ENCODE measurements at regions not wholly inside any gene's neighbourhood (a gene's known extent, or its start where the extent isn't known, plus 50 kb on each side); places are given as distances from the start of the nearest gene placed in this dataset.

DNA sequence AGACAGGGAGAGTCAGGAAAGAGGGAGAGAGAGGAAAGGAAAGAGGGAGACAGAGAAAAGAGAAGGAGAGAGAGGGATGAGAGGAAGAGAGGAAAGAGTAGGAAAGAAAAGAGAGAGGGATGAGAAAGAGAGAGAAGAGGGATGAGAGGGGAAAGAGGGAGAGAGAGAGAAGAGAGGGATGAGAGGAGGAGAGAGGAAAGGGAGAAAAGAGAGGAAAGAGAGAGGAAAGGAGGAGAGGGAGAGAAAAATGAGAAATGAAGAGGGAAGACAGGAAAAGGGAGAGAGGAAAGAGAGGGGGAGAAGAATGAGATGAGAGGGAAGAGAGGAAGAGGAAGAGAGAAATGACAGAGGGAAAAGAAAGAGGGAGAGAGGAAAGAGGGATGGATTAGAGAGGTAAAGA, 207.0 kb upstream of the SKOR2 start:
- Histone ChIP-seq H3K27me3 (replicated peaks in 1 of 2; ENCODE audit: control insufficient read depth in 2 of 2, extremely low read depth in 1 of 2, insufficient read depth in 2 of 2, low read length in 1 of 2) (peaks cover 0 to 2% of the 10 kb centered on the region in 2 experiments), H3K27ac (ENCODE audit: low read length) (no peak overlapping the region), H3K4me3 (ENCODE audit: control insufficient read depth in 1 of 2, extremely low read depth in 1 of 2, low read length in 1 of 2) (no peak overlapping the region), H3K4me1 (ENCODE audit: control insufficient read depth in 1 of 2, extremely low read depth in 1 of 2, insufficient read depth in 2 of 2, low read length in 2 of 2) (no peaks in the 10 kb centered on the region), H3K9me3 (no peaks in the 10 kb centered on the region), H3K36me3 (ENCODE audit: control insufficient read depth in 2 of 2, extremely low read depth in 1 of 2, insufficient read depth in 1 of 2, low read length in 1 of 2) (no peaks in the 10 kb centered on the region)
- ATAC-seq (replicated peaks in 1 of 4) (no peak), DNase-seq (no peak)
- Mint-ChIP-seq H3K27ac (no peak overlapping the region), H3K36me3 (no peaks in the 10 kb centered on the region), H3K4me3 (no peak overlapping the region), H3K27me3 (peaks cover 6 to 14% of the 10 kb centered on the region in 2 donors), H3K9me3 (no peaks in the 10 kb centered on the region), H3K4me1 (no peaks in the 10 kb centered on the region)
- CTCF ChIA-PET, result no interaction called here
- POLR2A ChIA-PET, result no interaction called here

- H3K4me3 Mint-ChIP-seq, result no peak overlapping the region
Measured at GRCh38 chr18:47457614-47458013, 206.2 kb upstream of the SKOR2 start.

DNA sequence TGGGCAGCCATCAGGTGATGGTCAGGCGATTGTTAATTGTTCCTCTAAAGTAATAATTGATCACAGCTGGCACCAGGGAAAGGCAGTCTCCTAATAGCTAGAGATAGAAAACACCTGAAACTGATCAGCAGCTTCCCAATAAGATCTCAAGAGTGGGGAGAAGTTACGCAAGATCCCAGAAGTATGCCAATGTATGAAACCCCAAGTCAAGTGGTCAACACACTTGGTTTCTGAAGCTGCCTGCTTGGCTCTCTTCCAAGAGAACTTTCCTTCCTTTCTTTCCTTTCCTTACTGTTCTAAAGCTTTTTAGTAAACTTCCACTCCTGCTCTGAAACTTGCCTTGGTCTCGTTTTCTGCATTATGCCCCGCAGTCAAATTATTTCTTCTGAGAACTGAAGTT, 201.6 kb upstream of the SKOR2 start:
- ATAC-seq (replicated peaks in 1 of 4), result no peak
- no peak for DNase-seq
- Histone ChIP-seq H3K9me3 (no peaks in the 10 kb centered on the region), H3K4me1 (ENCODE audit: control insufficient read depth in 1 of 2, extremely low read depth in 1 of 2, insufficient read depth in 2 of 2, low read length in 2 of 2) (no peaks in the 10 kb centered on the region), H3K27me3 (replicated peaks in 1 of 2; ENCODE audit: control insufficient read depth in 2 of 2, extremely low read depth in 1 of 2, insufficient read depth in 2 of 2, low read length in 1 of 2) (no peaks in the 10 kb centered on the region), H3K27ac (ENCODE audit: low read length) (no peak overlapping the region), H3K4me3 (ENCODE audit: control insufficient read depth in 1 of 2, extremely low read depth in 1 of 2, low read length in 1 of 2) (no peak overlapping the region), H3K36me3 (ENCODE audit: control insufficient read depth in 2 of 2, extremely low read depth in 1 of 2, insufficient read depth in 1 of 2, low read length in 1 of 2) (no peaks in the 10 kb centered on the region)
- Mint-ChIP-seq H3K4me1 (no peaks in the 10 kb centered on the region), H3K4me3 (no peak overlapping the region), H3K27ac (no peak overlapping the region), H3K9me3 (no peaks in the 10 kb centered on the region), H3K27me3 (peaks cover 3 to 12% of the 10 kb centered on the region in 2 donors), H3K36me3 (no peaks in the 10 kb centered on the region)
- CTCF ChIA-PET, result interaction anchor here in 1 of 2 donors (0.6 kb wide), 1 partner anchor 14 kb away, joined by 4 read pairs; no protein-coding TSS in a partner anchor
- WGBS (ENCODE audit: insufficient coverage), result 100% methylated on average over 3 of the region's 4 CpGs
- POLR2A ChIA-PET, result no interaction called here

More at GRCh38 chr18:47457614-47458013, 206.2 kb upstream of the SKOR2 start:
- H3K9me3 Mint-ChIP-seq, result no peaks in the 10 kb centered on the region
- no peak overlapping the region for H3K27ac ChIP-seq (ENCODE audit: low read length)
- no peaks in the 10 kb centered on the region for H3K36me3 ChIP-seq (ENCODE audit: control insufficient read depth in 2 of 2, extremely low read depth in 1 of 2, insufficient read depth in 1 of 2, low read length in 1 of 2)
- no peak for DNase-seq
- peaks cover 6 to 14% of the 10 kb centered on the region in 2 donors for H3K27me3 Mint-ChIP-seq
- H3K4me3 ChIP-seq (ENCODE audit: control insufficient read depth in 1 of 2, extremely low read depth in 1 of 2, low read length in 1 of 2), result no peak overlapping the region
- no peaks in the 10 kb centered on the region for H3K36me3 Mint-ChIP-seq
- H3K4me1 ChIP-seq (ENCODE audit: control insufficient read depth in 1 of 2, extremely low read depth in 1 of 2, insufficient read depth in 2 of 2, low read length in 2 of 2), result no peaks in the 10 kb centered on the region
- H3K27ac Mint-ChIP-seq, result no peak overlapping the region
- H3K9me3 ChIP-seq, result no peaks in the 10 kb centered on the region
- no peak for ATAC-seq (replicated peaks in 1 of 4)
- no CpG with 5 or more reads among the region's 1 CpG for WGBS (ENCODE audit: insufficient coverage)
- POLR2A ChIA-PET, result no interaction called here
- H3K27me3 ChIP-seq (replicated peaks in 1 of 2; ENCODE audit: control insufficient read depth in 2 of 2, extremely low read depth in 1 of 2, insufficient read depth in 2 of 2, low read length in 1 of 2), result peaks cover 0 to 2% of the 10 kb centered on the region in 2 experiments
- CTCF ChIA-PET, result no interaction called here
- H3K4me1 Mint-ChIP-seq, result no peaks in the 10 kb centered on the region

DNA sequence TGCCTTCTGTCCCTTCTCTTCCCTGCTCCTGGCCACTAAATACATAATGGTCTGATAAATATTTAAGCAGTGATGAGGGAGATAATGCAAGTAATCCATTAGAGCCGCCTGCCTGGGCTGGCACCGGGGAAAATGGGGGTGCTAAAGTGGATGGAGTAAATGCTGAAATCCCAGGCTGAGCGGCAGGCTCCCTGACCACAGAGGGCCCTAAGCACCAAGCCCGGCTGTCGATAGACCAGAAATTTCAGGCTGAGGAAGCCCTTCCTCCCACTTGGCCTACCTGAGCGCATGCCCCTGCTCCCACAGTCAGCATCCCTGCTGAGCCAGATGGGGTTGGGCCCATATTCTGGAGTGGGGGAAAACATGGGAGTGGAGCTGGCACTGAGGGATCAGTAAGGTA, 197.5 kb upstream of the SKOR2 start:
- POLR2A ChIA-PET, result no interaction called here
- Mint-ChIP-seq H3K9me3 (peaks cover 5 to 10% (median 6%) of the 10 kb centered on the region in 3 donors), H3K27me3 (peaks cover 3 to 10% of the 10 kb centered on the region in 2 donors), H3K4me1 (no peaks in the 10 kb centered on the region), H3K4me3 (no peak overlapping the region), H3K27ac (no peak overlapping the region), H3K36me3 (no peaks in the 10 kb centered on the region)
- CTCF ChIA-PET, result no interaction called here
- H3K27ac ChIP-seq (ENCODE audit: low read length), result no peak overlapping the region
- no peak for ATAC-seq (replicated peaks in 1 of 4)
- no peaks in the 10 kb centered on the region for H3K27me3 ChIP-seq (replicated peaks in 1 of 2; ENCODE audit: control insufficient read depth in 2 of 2, extremely low read depth in 1 of 2, insufficient read depth in 2 of 2, low read length in 1 of 2)
- no peaks in the 10 kb centered on the region for H3K36me3 ChIP-seq (ENCODE audit: control insufficient read depth in 2 of 2, extremely low read depth in 1 of 2, insufficient read depth in 1 of 2, low read length in 1 of 2)
- no peaks in the 10 kb centered on the region for H3K9me3 ChIP-seq
- DNase-seq, result no peak
- H3K4me1 ChIP-seq (ENCODE audit: control insufficient read depth in 1 of 2, extremely low read depth in 1 of 2, insufficient read depth in 2 of 2, low read length in 2 of 2), result no peaks in the 10 kb centered on the region
- H3K4me3 ChIP-seq (ENCODE audit: control insufficient read depth in 1 of 2, extremely low read depth in 1 of 2, low read length in 1 of 2), result no peak overlapping the region
- no CpG with 5 or more reads among the region's 6 CpGs for WGBS (ENCODE audit: insufficient coverage)

DNA sequence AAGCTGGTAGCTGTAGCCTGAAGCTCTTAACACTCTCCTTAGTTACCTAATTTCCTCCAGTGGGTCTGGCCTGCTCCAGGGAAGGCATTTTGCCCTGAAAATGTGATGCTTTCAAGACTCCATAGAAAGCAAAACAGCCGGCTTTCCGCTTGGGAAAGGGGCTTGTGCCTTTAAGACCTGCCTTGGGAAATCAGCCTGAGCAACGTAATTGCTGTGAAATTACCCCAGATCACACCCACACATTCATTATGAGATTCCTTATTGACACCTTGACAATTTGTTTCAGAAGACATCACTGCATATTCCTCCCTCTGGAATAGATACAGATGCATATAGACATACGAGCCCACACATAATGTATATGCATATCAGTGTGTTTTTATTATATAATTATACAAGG, 190.5 kb upstream of the SKOR2 start:
- CTCF ChIA-PET, result no interaction called here
- DNase-seq, result no peak
- H3K4me3 Mint-ChIP-seq, result no peak overlapping the region
- no peak overlapping the region for H3K27ac Mint-ChIP-seq
- H3K27me3 Mint-ChIP-seq, result peaks cover 9 to 37% of the 10 kb centered on the region in 2 donors
- 20% methylated on average over 1 of the region's 4 CpGs for WGBS (ENCODE audit: insufficient coverage)
- Histone ChIP-seq H3K27me3 (replicated peaks in 1 of 2; ENCODE audit: control insufficient read depth in 2 of 2, extremely low read depth in 1 of 2, insufficient read depth in 2 of 2, low read length in 1 of 2) (no peaks in the 10 kb centered on the region), H3K27ac (ENCODE audit: low read length) (no peak overlapping the region), H3K4me1 (ENCODE audit: control insufficient read depth in 1 of 2, extremely low read depth in 1 of 2, insufficient read depth in 2 of 2, low read length in 2 of 2) (no peaks in the 10 kb centered on the region), H3K36me3 (ENCODE audit: control insufficient read depth in 2 of 2, extremely low read depth in 1 of 2, insufficient read depth in 1 of 2, low read length in 1 of 2) (no peaks in the 10 kb centered on the region), H3K9me3 (no peaks in the 10 kb centered on the region), H3K4me3 (ENCODE audit: control insufficient read depth in 1 of 2, extremely low read depth in 1 of 2, low read length in 1 of 2) (no peak overlapping the region)
- no peak for ATAC-seq (replicated peaks in 1 of 4)
- no peaks in the 10 kb centered on the region for H3K36me3 Mint-ChIP-seq
- H3K4me1 Mint-ChIP-seq, result no peaks in the 10 kb centered on the region
- POLR2A ChIA-PET, result no interaction called here
- peaks cover 5 to 11% (median 5%) of the 10 kb centered on the region in 3 donors for H3K9me3 Mint-ChIP-seq

GRCh38 chr18:47438001-47438400, 186.5 kb upstream of the SKOR2 start:
- Histone ChIP-seq H3K9me3 (no peaks in the 10 kb centered on the region), H3K27me3 (replicated peaks in 1 of 2; ENCODE audit: control insufficient read depth in 2 of 2, extremely low read depth in 1 of 2, insufficient read depth in 2 of 2, low read length in 1 of 2) (no peaks in the 10 kb centered on the region), H3K27ac (ENCODE audit: low read length) (no peak overlapping the region), H3K4me1 (ENCODE audit: control insufficient read depth in 1 of 2, extremely low read depth in 1 of 2, insufficient read depth in 2 of 2, low read length in 2 of 2) (no peaks in the 10 kb centered on the region), H3K4me3 (ENCODE audit: control insufficient read depth in 1 of 2, extremely low read depth in 1 of 2, low read length in 1 of 2) (no peak overlapping the region), H3K36me3 (ENCODE audit: control insufficient read depth in 2 of 2, extremely low read depth in 1 of 2, insufficient read depth in 1 of 2, low read length in 1 of 2) (no peaks in the 10 kb centered on the region)
- ChIA-PET POLR2A (no interaction called here), CTCF (no interaction called here)
- Mint-ChIP-seq H3K4me3 (no peak overlapping the region), H3K27me3 (peaks cover 7 to 35% of the 10 kb centered on the region in 2 donors), H3K27ac (no peak overlapping the region), H3K36me3 (no peaks in the 10 kb centered on the region), H3K9me3 (peaks cover 0 to 5% (median 0%) of the 10 kb centered on the region in 3 donors), H3K4me1 (no peaks in the 10 kb centered on the region)
- DNase-seq (no peak), ATAC-seq (replicated peaks in 1 of 4) (no peak)

GRCh38 chr18:47436871-47437270, 185.4 kb upstream of the SKOR2 start:
- H3K36me3 Mint-ChIP-seq, result no peaks in the 10 kb centered on the region
- peaks cover 7 to 33% of the 10 kb centered on the region in 2 donors for H3K27me3 Mint-ChIP-seq

More at GRCh38 chr18:47436871-47437270, 185.4 kb upstream of the SKOR2 start:
- ATAC-seq (replicated peaks in 1 of 4) (no peak), DNase-seq (no peak)
- Histone ChIP-seq H3K9me3 (no peaks in the 10 kb centered on the region), H3K27ac (ENCODE audit: low read length) (no peak overlapping the region), H3K4me3 (ENCODE audit: control insufficient read depth in 1 of 2, extremely low read depth in 1 of 2, low read length in 1 of 2) (no peak overlapping the region), H3K4me1 (ENCODE audit: control insufficient read depth in 1 of 2, extremely low read depth in 1 of 2, insufficient read depth in 2 of 2, low read length in 2 of 2) (no peaks in the 10 kb centered on the region), H3K36me3 (ENCODE audit: control insufficient read depth in 2 of 2, extremely low read depth in 1 of 2, insufficient read depth in 1 of 2, low read length in 1 of 2) (no peaks in the 10 kb centered on the region), H3K27me3 (replicated peaks in 1 of 2; ENCODE audit: control insufficient read depth in 2 of 2, extremely low read depth in 1 of 2, insufficient read depth in 2 of 2, low read length in 1 of 2) (no peaks in the 10 kb centered on the region)
- no peak overlapping the region for H3K4me3 Mint-ChIP-seq
- CTCF ChIA-PET, result no interaction called here
- WGBS (ENCODE audit: insufficient coverage), result 57% methylated on average over 1 of the region's 1 CpG
- no peaks in the 10 kb centered on the region for H3K4me1 Mint-ChIP-seq
- H3K27ac Mint-ChIP-seq, result no peak overlapping the region
- POLR2A ChIA-PET, result no interaction called here
- H3K9me3 Mint-ChIP-seq, result peaks cover 0 to 4% (median 0%) of the 10 kb centered on the region in 3 donors
